ENCODE measurements at regions not wholly inside any gene's neighbourhood (a gene's known extent, or its start where the extent isn't known, plus 50 kb on each side); places are given as distances from the start of the nearest gene placed in this dataset.

- TF ChIP-seq POLR2AphosphoS5 (IDR thresholded peaks at IDR 0.05) (no peak), POLR2A (IDR thresholded peaks at IDR 0.05) (no peak), CTCF (IDR thresholded peaks at IDR 0.05) (no peak)
Observed at GRCh38 chr12:65590318-65590717, 234.0 kb upstream of the HMGA2 start.

Measured in transverse colon (tissue), 4 donors.